GM21786 (cell line): ENCODE measurements at regions not wholly inside any gene's neighbourhood (a gene's known extent, or its start where the extent isn't known, plus 50 kb on each side); places are given as distances from the start of the nearest gene placed in this dataset.
"Not testable (repeated sequence)": the region's sequence is repeated elsewhere in the genome, so short reads cannot be mapped to it uniquely, and the experiment has no call there.

Source experiments
- ATAC-seq: cut with Tn5 transposase; IDR thresholded peaks from one replicate; pipeline ENCODE4 v1.9.1; 2021; ENCODE audit not compliant: unreplicated experiment

- ATAC-seq = not testable (repeated sequence)
These were observed 830.3 kb upstream of the ADGRB3 start for GRCh38 chr6:67804808-67805207.

- ATAC-seq = no peak
These were observed 832.3 kb upstream of the ADGRB3 start for GRCh38 chr6:67802771-67803170.

GRCh38 chr6:67792996-67793395 lies 842.1 kb upstream of the ADGRB3 start:
- ATAC-seq = no peak

GRCh38 chr6:67790569-67790968 lies 844.5 kb upstream of the ADGRB3 start:
- no peak for ATAC-seq

GRCh38 chr6:67787119-67787518 lies 848.0 kb upstream of the ADGRB3 start:
- not testable (repeated sequence) for ATAC-seq

GRCh38 chr6:67779876-67780275 lies 855.2 kb upstream of the ADGRB3 start:
- ATAC-seq = no peak

- ATAC-seq = no peak
These were observed 859.7 kb upstream of the ADGRB3 start for GRCh38 chr6:67775333-67775732.

- ATAC-seq = no peak
These were observed 866.1 kb upstream of the ADGRB3 start for GRCh38 chr6:67768972-67769371.

- ATAC-seq = not testable (repeated sequence)
These were observed 867.8 kb upstream of the ADGRB3 start for GRCh38 chr6:67767046-67767822.

GRCh38 chr6:67766057-67766456 lies 869.0 kb upstream of the ADGRB3 start:
- no peak for ATAC-seq

- ATAC-seq = no peak
These were observed 876.1 kb upstream of the ADGRB3 start for GRCh38 chr6:67759001-67759400.

- no peak for ATAC-seq
These were observed 877.5 kb upstream of the ADGRB3 start for GRCh38 chr6:67757465-67758033.

- ATAC-seq = no peak
These were observed 886.6 kb upstream of the ADGRB3 start for GRCh38 chr6:67748521-67748920.

GRCh38 chr6:67736816-67737215 lies 898.3 kb upstream of the ADGRB3 start:
- no peak for ATAC-seq

- ATAC-seq = no peak
These were observed 898.9 kb upstream of the ADGRB3 start for GRCh38 chr6:67736161-67736560.

GRCh38 chr6:67735623-67736022 lies 899.5 kb upstream of the ADGRB3 start:
- ATAC-seq = no peak

- ATAC-seq = no peak
These were observed 912.2 kb upstream of the ADGRB3 start for GRCh38 chr6:67722861-67723261.

- ATAC-seq = no peak
These were observed 917.8 kb upstream of the ADGRB3 start for GRCh38 chr6:67717281-67717680.

GRCh38 chr6:67706388-67706787 lies 928.7 kb upstream of the ADGRB3 start:
- no peak for ATAC-seq

GRCh38 chr6:67698534-67698933 lies 936.5 kb upstream of the ADGRB3 start:
- ATAC-seq = no peak

- ATAC-seq = no peak
These were observed 941.0 kb upstream of the ADGRB3 start for GRCh38 chr6:67694127-67694526.

- no peak for ATAC-seq
These were observed 945.8 kb upstream of the ADGRB3 start for GRCh38 chr6:67689329-67689728.

GRCh38 chr6:67687396-67687795 lies 947.7 kb upstream of the ADGRB3 start:
- ATAC-seq = no peak
